ENCODE measurements at regions not wholly inside any gene's neighbourhood (a gene's known extent, or its start where the extent isn't known, plus 50 kb on each side); places are given as distances from the start of the nearest gene placed in this dataset.

DNA sequence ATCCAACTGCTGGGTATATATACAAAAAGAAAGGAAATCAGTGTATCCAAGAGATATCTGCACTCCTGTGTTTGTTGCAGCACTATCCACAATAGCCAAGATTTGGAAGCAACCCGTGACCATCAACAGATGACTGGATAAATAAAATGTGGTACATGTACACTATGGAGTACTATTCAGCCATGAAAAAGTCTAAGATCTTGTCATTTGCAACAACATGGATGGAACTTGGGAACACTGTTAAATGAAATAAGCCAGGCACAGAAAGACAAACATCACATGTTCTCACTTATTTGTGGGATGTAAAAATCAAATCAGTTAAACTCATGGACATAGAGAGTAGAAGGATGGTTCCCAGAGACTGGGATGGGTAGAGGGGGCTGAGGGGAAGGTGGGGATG, 620.7 kb downstream of the RBFOX1 start:
- no peak for DNase-seq (ENCODE audit: low spot score)
- TF ChIP-seq, protein P1, sequence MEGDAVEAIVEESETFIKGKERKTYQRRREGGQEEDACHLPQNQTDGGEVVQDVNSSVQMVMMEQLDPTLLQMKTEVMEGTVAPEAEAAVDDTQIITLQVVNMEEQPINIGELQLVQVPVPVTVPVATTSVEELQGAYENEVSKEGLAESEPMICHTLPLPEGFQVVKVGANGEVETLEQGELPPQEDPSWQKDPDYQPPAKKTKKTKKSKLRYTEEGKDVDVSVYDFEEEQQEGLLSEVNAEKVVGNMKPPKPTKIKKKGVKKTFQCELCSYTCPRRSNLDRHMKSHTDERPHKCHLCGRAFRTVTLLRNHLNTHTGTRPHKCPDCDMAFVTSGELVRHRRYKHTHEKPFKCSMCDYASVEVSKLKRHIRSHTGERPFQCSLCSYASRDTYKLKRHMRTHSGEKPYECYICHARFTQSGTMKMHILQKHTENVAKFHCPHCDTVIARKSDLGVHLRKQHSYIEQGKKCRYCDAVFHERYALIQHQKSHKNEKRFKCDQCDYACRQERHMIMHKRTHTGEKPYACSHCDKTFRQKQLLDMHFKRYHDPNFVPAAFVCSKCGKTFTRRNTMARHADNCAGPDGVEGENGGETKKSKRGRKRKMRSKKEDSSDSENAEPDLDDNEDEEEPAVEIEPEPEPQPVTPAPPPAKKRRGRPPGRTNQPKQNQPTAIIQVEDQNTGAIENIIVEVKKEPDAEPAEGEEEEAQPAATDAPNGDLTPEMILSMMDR (IDR thresholded peaks at IDR 0.05; ENCODE audit: extremely low read depth, insufficient read depth, missing control alignments) = no peak
- in situ Hi-C loops (cut with MboI; ENCODE audit: low pct_unique_long_range_greater_than_20kb, low sequenced_read_pairs, unreplicated experiment) = no loop called here

- in situ Hi-C loops (cut with MboI; ENCODE audit: low pct_unique_long_range_greater_than_20kb, low sequenced_read_pairs, unreplicated experiment) = no loop called here
Measured at GRCh38 chr16:7946142-7946541, 613.5 kb downstream of the RBFOX1 start.

DNA sequence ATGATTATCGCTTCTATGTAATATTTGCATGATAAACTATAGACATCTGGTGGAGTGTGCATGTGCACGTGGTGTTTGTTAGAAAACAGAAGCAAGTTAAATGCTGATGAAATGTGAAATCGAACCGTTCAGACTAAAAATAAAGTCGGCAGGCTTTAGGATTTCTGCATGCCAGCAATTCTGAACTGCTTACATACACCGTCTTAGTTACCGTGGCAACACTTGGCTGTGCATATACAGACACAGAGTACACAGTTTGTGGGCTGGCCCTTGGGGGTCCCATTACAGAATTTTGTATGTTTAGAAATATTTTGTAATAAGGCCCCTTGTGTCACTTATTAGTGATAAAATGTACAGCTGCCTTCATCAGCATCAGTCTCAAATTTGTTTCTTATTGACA, 605.5 kb downstream of the RBFOX1 start:
- TF ChIP-seq, protein P1 (IDR thresholded peaks at IDR 0.05; ENCODE audit: extremely low read depth, insufficient read depth, missing control alignments) = no peak
- in situ Hi-C loops (cut with MboI; ENCODE audit: low pct_unique_long_range_greater_than_20kb, low sequenced_read_pairs, unreplicated experiment) = no loop called here
- DNase-seq (ENCODE audit: low spot score) = no peak

More at GRCh38 chr16:7946142-7946541, 613.5 kb downstream of the RBFOX1 start:
- no peak for DNase-seq (ENCODE audit: low spot score)
- TF ChIP-seq, protein P1 (IDR thresholded peaks at IDR 0.05; ENCODE audit: extremely low read depth, insufficient read depth, missing control alignments) = no peak

- TF ChIP-seq, protein P1 (IDR thresholded peaks at IDR 0.05; ENCODE audit: extremely low read depth, insufficient read depth, missing control alignments) = no peak
- DNase-seq (ENCODE audit: low spot score) = no peak
- in situ Hi-C loops (cut with MboI; ENCODE audit: low pct_unique_long_range_greater_than_20kb, low sequenced_read_pairs, unreplicated experiment) = no loop called here
Measured at GRCh38 chr16:7921345-7921744, 588.7 kb downstream of the RBFOX1 start.

GRCh38 chr16:7919782-7920181, 587.1 kb downstream of the RBFOX1 start:
- TF ChIP-seq, protein P1 (IDR thresholded peaks at IDR 0.05; ENCODE audit: extremely low read depth, insufficient read depth, missing control alignments) = no peak
- in situ Hi-C loops (cut with MboI; ENCODE audit: low pct_unique_long_range_greater_than_20kb, low sequenced_read_pairs, unreplicated experiment) = no loop called here

GRCh38 chr16:7914748-7915147, 582.1 kb downstream of the RBFOX1 start:
- in situ Hi-C loops (cut with MboI; ENCODE audit: low pct_unique_long_range_greater_than_20kb, low sequenced_read_pairs, unreplicated experiment) = no loop called here
- TF ChIP-seq, protein P1 (IDR thresholded peaks at IDR 0.05; ENCODE audit: extremely low read depth, insufficient read depth, missing control alignments) = no peak
- DNase-seq (ENCODE audit: low spot score) = no peak

More at GRCh38 chr16:7919782-7920181, 587.1 kb downstream of the RBFOX1 start:
- DNase-seq (ENCODE audit: low spot score) = no peak

GRCh38 chr16:7912132-7912531, 579.5 kb downstream of the RBFOX1 start:
- in situ Hi-C loops (cut with MboI; ENCODE audit: low pct_unique_long_range_greater_than_20kb, low sequenced_read_pairs, unreplicated experiment) = no loop called here

More at GRCh38 chr16:7912132-7912531, 579.5 kb downstream of the RBFOX1 start:
- TF ChIP-seq, protein P1 (IDR thresholded peaks at IDR 0.05; ENCODE audit: extremely low read depth, insufficient read depth, missing control alignments) = no peak
- no peak for DNase-seq (ENCODE audit: low spot score)

Measured in GM13977 (cell line).